Epithelial cell of prostate (primary cell): ENCODE measurements at regions not wholly inside any gene's neighbourhood (a gene's known extent, or its start where the extent isn't known, plus 50 kb on each side); places are given as distances from the start of the nearest gene placed in this dataset.
A peak's percentile ranks its signal among the peaks of the same experiment; 100 is the strongest.

ENCODE experiments used
- DNase-seq: peaks from one replicate; pipeline ENCODE4 v3.0.0-alpha.2; 2011; ENCODE audit warnings: low read depth, low spot score
- H3K27ac ChIP-seq: fragments of 450-650 bp; 2 replicates; pipeline ENCODE4 v1.5.1; 2017; ENCODE audit warnings: mild to moderate bottlenecking

DNA sequence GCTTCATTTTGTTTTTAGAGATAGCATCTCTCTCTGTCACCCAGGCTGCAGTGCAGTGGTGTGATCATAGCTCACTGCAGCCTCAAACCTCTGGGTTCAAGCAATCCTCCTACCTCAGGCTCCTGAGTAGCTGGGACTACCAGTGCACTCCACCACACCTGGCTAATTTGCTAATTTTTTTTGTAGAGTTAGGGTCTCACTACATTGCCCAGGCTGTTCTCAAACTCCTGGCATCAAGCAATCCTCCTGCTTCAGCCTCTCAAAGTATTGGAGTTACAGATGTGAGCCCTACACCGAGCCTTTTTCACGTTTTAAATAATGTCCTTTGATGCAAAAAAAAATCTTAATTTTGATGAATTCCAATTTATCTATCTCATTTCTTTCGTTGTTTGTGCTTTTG, 75.4 kb upstream of the LINC01488 start:
- DNase-seq, result no peak
- H3K27ac ChIP-seq, result no peak overlapping the region

- no peak for DNase-seq
- no peak overlapping the region for H3K27ac ChIP-seq
Measured at GRCh38 chr11:69409812-69410645, 71.4 kb upstream of the LINC01488 start.

- peak overlapping the region; percentile 13 for H3K27ac ChIP-seq
- DNase-seq, result no peak
Measured at GRCh38 chr11:69411257-69411924, 70.1 kb upstream of the LINC01488 start.

- H3K27ac ChIP-seq, result no peak overlapping the region
- no peak for DNase-seq
Measured at GRCh38 chr11:69413015-69413801, 68.3 kb upstream of the LINC01488 start.

DNA sequence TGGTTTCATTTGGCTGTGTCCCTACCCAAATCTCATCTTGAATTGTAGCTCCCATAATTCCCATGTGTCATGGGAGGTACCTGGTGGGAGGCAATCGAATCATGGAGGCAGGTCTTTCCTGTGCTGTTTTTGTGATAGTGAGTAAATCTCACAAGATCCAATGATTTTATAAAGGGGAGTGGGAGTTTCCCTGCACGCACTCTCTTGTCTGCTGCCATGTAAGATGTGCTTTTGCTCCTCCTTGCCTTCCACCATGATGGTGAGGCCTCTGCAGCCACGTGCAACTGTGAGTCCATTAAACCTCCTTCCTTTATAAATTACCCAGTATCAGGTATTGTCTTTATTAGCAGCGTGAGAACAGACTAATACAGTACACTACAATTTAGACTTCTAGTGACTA, 67.5 kb upstream of the LINC01488 start:
- H3K27ac ChIP-seq, result no peak overlapping the region
- DNase-seq, result no peak

DNA sequence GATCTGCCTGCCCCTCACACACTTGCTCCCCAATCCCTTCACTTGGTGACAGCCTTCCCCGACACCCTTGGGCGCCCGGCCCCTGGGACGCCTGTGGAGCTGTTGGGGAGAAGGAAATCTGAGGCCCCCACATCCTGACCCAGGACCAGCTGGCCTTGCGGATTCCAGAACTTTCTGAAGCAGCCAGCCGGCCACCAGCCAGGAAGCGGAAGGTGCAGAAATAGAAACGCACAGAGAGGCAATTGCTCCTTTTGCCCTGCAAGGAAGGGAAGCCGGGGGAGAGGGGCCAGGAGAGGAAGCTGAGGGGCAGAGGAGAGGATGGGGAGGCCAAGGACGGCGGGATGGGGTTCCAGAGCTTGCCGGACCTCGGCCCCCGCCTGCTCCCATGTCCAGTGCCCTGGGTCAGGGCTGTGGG, 66.7 kb upstream of the LINC01488 start:
- no peak overlapping the region for H3K27ac ChIP-seq
- no peak for DNase-seq

- DNase-seq, result no peak
- no peak overlapping the region for H3K27ac ChIP-seq
Measured at GRCh38 chr11:69415411-69416142, 65.9 kb upstream of the LINC01488 start.

GRCh38 chr11:69416143-69416515, 65.3 kb upstream of the LINC01488 start:
- no peak overlapping the region for H3K27ac ChIP-seq
- no peak for DNase-seq

DNA sequence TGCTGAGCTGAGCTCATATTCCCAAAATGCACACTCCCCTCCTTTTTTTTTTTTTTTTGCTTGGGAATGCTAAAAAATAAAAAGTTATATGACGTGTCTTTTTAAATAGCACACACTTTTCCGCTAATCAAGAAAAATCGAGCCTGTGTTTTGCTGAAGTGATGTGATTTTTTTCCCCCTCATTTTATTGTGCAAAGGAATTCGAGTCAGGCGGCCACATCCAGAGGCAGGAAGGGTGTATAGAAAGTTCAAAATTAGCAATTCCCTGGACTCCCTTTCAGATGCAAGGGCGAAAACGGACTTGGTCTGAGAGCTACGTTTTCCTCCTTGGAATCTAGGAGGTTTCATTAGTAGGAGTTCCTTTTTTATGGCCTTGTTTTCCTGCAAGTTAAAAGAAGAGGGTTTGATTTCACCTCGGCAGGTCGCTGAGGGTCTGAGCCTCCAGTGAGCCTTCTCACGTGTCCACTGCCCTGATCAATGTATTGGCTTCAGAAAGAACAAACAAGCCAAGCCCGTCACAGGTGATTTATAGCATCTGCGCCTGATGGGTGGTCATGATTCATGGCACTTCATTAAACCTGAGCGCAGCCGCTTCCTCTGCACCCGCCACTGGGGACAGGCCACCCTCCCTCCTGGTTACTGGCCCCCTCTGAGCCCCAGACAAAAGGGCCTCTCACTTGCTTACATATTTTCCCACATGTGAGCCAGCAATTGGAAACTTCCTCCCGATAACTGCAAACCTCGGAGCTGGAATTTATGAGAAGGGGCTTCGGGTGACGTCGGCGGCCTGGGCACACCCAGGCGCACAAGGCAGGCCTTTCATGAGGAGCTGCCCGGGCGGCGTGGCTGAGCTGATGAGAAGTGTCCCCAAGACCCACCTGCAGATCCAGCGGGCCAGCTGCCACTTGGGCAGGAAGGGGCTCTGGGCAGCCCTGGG, 64.4 kb upstream of the LINC01488 start:
- DNase-seq, result no peak
- no peak overlapping the region for H3K27ac ChIP-seq

DNA sequence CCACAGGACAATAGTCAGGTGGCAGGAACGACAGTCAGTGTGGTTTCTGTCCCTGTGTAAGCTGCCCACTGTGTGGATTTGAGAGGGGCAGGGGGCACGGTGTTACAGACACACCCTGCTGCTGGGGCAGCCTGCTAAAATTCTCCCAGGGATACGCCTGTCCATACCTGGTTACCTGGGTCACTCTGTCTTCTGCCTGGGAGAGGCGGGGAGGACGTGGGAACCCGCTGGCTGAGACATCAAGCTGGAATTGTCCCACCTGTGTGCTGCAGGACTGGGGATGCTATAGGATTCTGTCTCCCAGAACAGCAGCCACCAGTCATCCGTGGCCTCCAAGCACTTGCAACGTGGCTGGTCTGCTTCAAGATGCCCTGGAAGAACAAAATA, 63.8 kb upstream of the LINC01488 start:
- no peak for DNase-seq
- H3K27ac ChIP-seq, result no peak overlapping the region

DNA sequence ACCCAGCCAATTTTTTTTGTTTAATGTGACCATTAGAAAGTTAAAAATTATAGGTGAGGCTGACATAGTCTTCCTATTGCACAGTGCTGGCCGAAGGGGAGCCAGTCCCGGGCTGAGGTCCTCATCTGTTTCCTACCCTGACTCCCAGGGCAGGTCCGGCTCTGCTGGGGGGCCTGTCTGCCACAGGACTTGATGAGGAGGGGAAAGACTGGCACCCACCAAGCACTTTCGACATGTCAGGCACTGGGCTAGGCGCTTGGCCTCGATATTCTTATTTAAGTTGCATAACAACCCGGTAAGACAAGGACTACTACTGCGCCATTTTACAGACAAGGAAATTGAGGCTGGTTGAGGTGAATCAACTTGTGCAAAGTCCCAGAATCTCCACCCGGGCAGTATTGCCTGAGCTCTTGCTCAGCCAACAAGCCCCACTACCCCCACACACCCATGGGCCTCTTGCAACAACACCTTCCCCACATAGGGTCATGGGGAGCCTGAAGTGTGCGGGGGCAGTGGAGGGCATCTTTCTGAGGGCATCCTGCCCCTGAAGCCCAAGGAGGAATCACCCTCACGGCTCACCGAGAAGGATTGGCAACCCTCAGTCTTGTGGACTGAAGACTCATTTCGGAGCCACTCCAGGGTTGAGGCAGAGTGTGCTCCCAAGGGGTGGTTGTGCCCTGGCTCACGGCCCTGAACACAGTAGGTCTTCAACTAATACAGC, 62.7 kb upstream of the LINC01488 start:
- DNase-seq, result no peak
- H3K27ac ChIP-seq, result no peak overlapping the region

DNA sequence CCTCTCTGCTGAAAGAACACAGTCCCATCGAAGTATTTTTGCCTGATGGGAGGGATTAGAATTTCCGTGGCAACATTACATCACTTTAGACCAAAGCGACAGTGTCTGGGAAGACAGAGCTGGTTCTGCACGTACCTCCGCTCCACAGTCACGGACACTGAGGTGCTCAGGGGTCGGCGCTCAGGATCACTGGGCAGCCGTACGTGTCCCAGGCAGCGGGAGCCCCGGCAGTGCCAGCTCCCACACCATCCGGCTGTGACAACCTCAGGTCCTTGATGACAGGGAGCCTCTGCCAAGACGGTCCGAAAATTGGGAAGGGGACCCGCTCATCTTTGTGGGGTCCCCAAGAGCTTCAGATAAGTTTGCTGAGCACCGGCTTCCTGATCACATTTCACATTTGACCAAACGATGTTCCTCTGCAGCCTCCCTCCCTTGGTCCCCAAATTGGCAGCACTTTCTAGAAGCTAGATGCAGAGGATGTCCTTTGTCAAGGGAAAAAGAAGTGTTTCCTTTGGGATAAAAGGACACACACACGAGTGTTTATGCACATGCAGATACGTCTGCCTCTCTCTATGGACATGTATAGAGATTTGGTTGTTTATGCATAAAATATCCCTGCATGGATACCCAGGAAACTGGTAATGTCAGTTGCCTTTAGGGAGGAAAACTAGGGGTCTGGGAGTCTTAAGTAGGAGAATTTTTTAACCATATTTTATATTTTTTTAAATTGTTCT, 61.6 kb upstream of the LINC01488 start:
- DNase-seq, result no peak
- H3K27ac ChIP-seq, result peak overlapping the region; percentile 53

GRCh38 chr11:69422645-69423044, 58.8 kb upstream of the LINC01488 start:
- no peak for DNase-seq
- H3K27ac ChIP-seq, result no peak overlapping the region

DNA sequence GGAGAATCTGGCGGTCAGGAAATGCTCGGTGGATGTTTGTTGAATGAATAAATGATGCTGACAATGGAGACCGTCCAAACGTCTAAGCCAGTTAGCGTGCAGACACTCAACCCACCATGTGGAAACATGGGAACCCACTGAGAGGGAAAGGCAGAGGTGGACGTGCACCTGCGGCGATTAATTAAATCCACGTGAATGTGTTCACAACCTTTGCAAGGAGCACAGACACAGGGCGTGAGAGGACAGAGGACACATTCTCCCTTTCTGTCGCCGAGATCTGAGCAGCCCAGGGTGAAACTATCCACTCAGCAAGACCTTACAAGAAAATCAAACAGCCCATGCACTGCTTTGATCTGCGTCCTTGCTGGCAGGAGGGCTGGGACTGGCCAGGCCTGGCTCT, 58.3 kb upstream of the LINC01488 start:
- DNase-seq, result no peak
- H3K27ac ChIP-seq, result no peak overlapping the region

- DNase-seq, result no peak
- H3K27ac ChIP-seq, result no peak overlapping the region
Measured at GRCh38 chr11:69423611-69424385, 57.7 kb upstream of the LINC01488 start.

DNA sequence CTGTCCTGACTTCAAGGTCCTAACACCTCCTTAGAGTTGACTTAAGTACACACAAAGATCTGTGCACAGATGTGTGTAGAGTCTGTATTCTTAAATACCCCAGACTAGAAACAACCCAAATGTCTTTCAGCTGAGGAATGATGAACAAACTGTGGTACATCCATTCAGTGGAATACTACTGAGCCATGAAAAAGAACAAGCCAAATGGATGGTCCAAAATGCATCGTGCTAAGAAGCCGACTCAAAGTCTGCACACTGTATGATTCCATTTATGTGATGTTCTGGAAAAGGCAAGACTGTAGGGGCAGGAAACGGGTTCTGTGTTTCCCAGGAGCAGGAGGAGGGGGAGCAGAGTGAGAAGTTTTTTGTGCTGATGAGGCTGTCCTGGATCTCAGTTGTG, 56.7 kb upstream of the LINC01488 start:
- DNase-seq, result no peak
- H3K27ac ChIP-seq, result no peak overlapping the region

DNA sequence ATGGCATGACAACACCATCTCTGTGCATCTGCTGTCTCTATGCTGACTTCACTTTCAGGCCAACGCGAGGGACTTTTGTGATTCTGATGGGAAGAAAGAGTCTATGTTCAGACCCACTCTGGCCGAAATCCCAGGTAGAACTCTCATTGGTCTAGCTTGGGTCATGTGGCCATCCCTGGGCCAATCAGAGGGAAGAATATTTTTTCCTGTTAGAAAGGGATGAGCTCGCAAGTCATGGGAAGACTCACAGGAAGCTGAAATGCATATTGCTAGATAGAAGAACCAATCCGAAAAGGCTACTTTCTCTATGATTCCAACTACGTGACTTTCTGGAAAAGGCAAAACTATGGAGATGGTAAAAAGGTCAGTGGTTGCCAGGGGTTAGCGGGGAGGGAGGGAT, 56.0 kb upstream of the LINC01488 start:
- H3K27ac ChIP-seq, result no peak overlapping the region
- DNase-seq, result no peak
